ENCODE measurements at regions not wholly inside any gene's neighbourhood (a gene's known extent, or its start where the extent isn't known, plus 50 kb on each side); places are given as distances from the start of the nearest gene placed in this dataset.

DNA sequence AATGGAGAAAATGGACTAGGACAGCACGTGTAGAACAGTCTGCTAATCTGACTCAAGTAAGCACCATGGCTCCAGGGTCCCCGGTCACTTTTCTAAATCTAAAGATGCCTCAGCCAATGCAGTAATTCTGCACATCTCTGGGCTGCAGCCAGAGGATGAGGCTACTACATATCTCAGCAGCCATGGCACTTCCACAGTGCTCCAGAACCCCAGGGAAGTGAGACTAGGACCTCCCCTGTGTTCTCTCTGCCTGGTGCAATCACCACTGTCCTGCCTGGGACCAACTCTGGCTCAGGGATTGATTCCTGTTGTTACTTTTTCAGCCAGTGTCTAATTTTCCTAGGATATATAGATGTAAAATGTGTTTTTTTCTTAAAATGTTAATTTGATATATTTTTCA, 129.4 kb upstream of the TOP3B start:
- Histone ChIP-seq H3K4me3 (ENCODE audit: low read depth, low read length) (no peak overlapping the region), H3K27me3 (ENCODE audit: control insufficient read depth, insufficient read depth, low read length) (no peaks in the 10 kb centered on the region), H3K27ac (ENCODE audit: low read depth, low read length) (peak overlapping the region; percentile 31), H3K9me3 (ENCODE audit: control insufficient read depth, insufficient read depth, low read length) (no peaks in the 10 kb centered on the region; the same call in 1 of the 2 replicates)
- CTCF ChIA-PET, result interaction anchor here (1.3 to 2.8 kb wide), 4 partner anchors 9 to 109 kb away, joined by 3 to 16 read pairs (median 6); no protein-coding TSS in a partner anchor
- TF ChIP-seq, protein P1, sequence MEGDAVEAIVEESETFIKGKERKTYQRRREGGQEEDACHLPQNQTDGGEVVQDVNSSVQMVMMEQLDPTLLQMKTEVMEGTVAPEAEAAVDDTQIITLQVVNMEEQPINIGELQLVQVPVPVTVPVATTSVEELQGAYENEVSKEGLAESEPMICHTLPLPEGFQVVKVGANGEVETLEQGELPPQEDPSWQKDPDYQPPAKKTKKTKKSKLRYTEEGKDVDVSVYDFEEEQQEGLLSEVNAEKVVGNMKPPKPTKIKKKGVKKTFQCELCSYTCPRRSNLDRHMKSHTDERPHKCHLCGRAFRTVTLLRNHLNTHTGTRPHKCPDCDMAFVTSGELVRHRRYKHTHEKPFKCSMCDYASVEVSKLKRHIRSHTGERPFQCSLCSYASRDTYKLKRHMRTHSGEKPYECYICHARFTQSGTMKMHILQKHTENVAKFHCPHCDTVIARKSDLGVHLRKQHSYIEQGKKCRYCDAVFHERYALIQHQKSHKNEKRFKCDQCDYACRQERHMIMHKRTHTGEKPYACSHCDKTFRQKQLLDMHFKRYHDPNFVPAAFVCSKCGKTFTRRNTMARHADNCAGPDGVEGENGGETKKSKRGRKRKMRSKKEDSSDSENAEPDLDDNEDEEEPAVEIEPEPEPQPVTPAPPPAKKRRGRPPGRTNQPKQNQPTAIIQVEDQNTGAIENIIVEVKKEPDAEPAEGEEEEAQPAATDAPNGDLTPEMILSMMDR (IDR thresholded peaks at IDR 0.05; ENCODE audit: low read depth, low read length), result no peak
- no peak for DNase-seq (ENCODE audit: low read depth, low spot score)
- POLR2A ChIA-PET, result interaction anchor here (0.7 kb wide), 1 partner anchor 36 kb away, joined by 3 read pairs; no protein-coding TSS in a partner anchor

DNA sequence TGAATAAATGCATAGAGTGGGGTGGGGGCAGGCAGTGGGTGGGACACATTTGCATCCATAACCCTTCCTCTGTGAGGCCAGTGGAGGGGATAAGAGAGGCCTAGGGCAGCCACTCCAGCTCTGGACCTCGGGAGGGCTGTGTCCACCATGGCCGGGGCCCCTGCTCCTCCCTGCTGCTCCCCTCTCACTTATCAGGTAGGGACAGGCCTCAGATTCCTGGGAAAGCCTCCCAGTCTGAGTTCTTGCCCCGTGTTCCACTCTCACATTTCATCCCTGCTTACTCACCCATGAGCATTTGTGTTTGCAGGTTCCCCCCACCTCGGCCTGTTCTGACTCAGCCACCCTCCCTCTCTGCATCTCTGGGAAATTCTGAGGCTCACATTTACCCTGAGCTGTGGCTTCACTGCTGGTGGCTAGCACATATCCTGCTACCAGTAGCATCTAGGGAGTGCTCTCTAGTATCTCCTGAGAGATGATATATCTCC, 128.7 kb upstream of the TOP3B start:
- no peak overlapping the region for H3K4me3 ChIP-seq (ENCODE audit: low read depth, low read length)
- POLR2A ChIA-PET, result interaction anchor here (0.7 to 0.9 kb wide), 3 partner anchors 8 to 35 kb away, joined by 3 read pairs; no protein-coding TSS in a partner anchor
- TF ChIP-seq, protein P1 (IDR thresholded peaks at IDR 0.05; ENCODE audit: low read depth, low read length), result no peak
- H3K9me3 ChIP-seq (ENCODE audit: control insufficient read depth, insufficient read depth, low read length), result no peaks in the 10 kb centered on the region; the same call in 1 of the 2 replicates
- peak overlapping the region; percentile 96 for H3K27ac ChIP-seq (ENCODE audit: low read depth, low read length)
- peak; percentile 77 for DNase-seq (ENCODE audit: low read depth, low spot score)
- H3K27me3 ChIP-seq (ENCODE audit: control insufficient read depth, insufficient read depth, low read length), result no peaks in the 10 kb centered on the region
- CTCF ChIA-PET, result interaction anchor here (0.6 to 2.8 kb wide), 19 partner anchors 8 to 139 kb away, joined by 3 to 16 read pairs (median 5); no protein-coding TSS in a partner anchor

DNA sequence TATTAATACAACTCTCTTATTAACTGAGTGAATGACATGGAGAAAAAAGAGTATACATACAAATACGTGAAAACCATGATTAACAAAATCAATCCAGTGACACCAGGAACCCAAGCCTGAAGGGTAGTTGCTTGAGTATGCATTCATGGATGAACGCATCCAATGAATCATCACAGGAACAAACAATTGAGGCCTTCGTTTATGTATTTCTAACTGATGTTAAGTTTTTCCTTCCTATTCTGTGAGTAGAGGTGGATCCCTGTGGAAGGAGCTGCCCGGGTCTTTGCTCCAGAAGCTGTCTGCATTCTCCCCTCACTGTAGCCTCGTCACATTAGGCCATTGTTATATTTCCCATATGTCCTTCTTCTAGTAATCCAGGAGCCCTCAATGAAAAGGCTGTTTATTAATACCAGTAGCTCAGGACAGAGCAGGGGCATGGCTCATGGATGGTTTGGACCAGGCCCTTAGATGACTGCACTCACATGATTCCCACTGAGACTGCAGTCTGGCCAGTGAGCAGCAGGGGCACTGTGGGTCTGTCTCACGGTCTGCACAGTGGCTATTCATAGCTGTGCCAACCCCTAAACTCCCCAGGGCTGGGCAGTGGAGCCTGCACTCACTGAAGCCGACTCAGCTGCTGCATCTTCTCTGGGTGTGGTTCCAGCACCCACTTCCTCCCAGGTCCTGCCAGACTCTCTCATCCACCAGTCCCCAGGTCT, 128.1 kb upstream of the TOP3B start:
- TF ChIP-seq, protein P1 (IDR thresholded peaks at IDR 0.05; ENCODE audit: low read depth, low read length), result peak; percentile 67
- DNase-seq (ENCODE audit: low read depth, low spot score), result peak; percentile 26
- POLR2A ChIA-PET, result interaction anchor here (0.7 to 0.9 kb wide), 2 partner anchors 9 to 16 kb away, joined by 3 read pairs; no protein-coding TSS in a partner anchor
- H3K27ac ChIP-seq (ENCODE audit: low read depth, low read length), result peak overlapping the region; percentile 96
- H3K9me3 ChIP-seq (ENCODE audit: control insufficient read depth, insufficient read depth, low read length), result no peaks in the 10 kb centered on the region; the same call in 1 of the 2 replicates
- no peaks in the 10 kb centered on the region for H3K27me3 ChIP-seq (ENCODE audit: control insufficient read depth, insufficient read depth, low read length)
- no peak overlapping the region for H3K4me3 ChIP-seq (ENCODE audit: low read depth, low read length)
- CTCF ChIA-PET, result interaction anchor here (0.6 to 2.8 kb wide), 21 partner anchors 8 to 138 kb away, joined by 3 to 16 read pairs (median 5); no protein-coding TSS in a partner anchor

DNA sequence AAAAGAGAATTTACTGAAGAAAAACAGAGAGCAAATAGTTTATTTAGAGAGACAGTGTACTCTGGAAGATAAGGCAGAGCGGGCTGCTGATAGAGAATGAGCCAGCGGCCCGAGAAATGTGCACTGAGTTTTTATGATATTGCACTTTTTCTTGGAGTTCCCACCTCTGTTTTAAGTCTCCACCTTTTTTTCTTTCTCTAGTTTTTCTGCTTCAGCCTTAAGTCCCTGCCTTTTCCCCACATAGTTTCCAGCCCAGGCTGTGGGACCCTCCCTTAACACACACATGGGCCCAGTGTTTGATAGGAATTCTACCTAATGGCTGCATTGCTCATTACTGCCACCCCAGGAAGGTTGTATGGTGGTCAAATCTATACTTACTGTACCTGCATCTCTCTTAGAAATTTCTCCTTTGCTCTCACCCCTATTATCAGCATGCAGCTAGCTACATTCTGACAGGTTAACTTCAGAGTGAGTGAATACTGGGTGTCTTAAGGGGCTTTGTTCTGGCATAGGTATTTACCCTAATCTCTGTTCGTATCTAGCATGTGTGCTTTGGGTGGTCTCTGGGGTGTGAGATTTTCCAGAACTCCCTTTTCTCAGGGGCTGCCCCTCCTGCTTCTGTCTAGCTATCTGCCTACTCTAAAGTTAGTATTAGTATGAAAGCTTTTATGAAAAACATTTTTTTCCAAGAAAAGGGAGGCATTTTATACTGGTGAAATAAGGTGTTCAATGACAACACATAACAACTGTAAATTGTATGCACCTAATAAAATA, 127.3 kb upstream of the TOP3B start:
- Histone ChIP-seq H3K9me3 (ENCODE audit: control insufficient read depth, insufficient read depth, low read length) (no peaks in the 10 kb centered on the region), H3K27ac (ENCODE audit: low read depth, low read length) (no peak overlapping the region), H3K27me3 (ENCODE audit: control insufficient read depth, insufficient read depth, low read length) (no peaks in the 10 kb centered on the region), H3K4me3 (ENCODE audit: low read depth, low read length) (no peak overlapping the region)
- ChIA-PET CTCF (interaction anchor here (1.1 to 2.8 kb wide), 14 partner anchors 9 to 137 kb away, joined by 3 to 16 read pairs (median 5); no protein-coding TSS in a partner anchor), POLR2A (no interaction called here)
- no peak for DNase-seq (ENCODE audit: low read depth, low spot score)
- TF ChIP-seq, protein P1 (IDR thresholded peaks at IDR 0.05; ENCODE audit: low read depth, low read length), result peak; percentile 33
